ENCODE measurements at regions not wholly inside any gene's neighbourhood (a gene's known extent, or its start where the extent isn't known, plus 50 kb on each side); places are given as distances from the start of the nearest gene placed in this dataset.

DNA sequence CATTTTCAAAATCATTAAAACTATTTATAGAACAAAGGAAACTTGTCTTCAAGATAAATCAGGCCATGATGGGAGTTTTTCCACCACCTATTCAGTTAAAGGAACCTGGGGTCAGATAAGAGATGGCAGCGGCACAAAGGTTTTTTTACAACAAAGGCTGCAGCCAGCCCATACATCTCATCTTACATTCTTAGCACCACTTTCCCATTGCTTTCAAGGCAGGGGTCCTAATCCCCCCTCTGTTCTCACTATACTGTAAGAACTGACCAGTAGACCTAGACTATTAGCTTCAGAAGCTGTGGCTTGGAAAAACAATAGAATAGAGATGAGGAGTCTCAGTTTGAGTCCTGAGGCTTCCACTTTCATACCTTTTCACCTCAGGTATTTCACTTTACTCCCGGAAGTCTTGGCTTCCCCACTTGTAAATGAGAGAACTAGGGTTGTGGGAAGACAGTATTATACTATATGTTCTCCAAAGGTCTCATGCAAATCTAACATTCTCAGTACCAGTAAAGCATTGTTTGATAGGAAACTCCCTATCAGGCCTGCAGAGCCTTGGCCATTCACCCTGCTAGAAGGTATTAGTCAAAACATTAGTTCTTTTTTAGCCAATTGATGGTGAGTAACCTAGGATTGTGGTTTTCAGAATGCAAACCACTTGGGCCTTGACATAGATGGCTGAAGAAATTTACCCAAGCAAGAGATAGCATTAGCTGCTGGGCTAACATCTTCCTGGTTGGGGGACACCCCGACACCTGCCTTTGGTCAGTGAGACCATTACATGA, 182.9 kb upstream of the PBDC1 start:
- H3K27me3 ChIP-seq (ENCODE audit: control insufficient read depth, insufficient read depth, low read length) = no peaks in the 10 kb centered on the region
- H3K36me3 ChIP-seq (ENCODE audit: control insufficient read depth, insufficient read depth, low read length) = no peaks in the 10 kb centered on the region
- no peaks in the 10 kb centered on the region for H3K4me1 ChIP-seq (ENCODE audit: control insufficient read depth, insufficient read depth, low read length)
- no peak for DNase-seq
- H3K9me3 ChIP-seq (ENCODE audit: control insufficient read depth, low read depth, low read length) = no peaks in the 10 kb centered on the region
- WGBS (ENCODE audit: insufficient coverage, low lambda C conversion rate) = no CpG with 5 or more reads among the region's 3 CpGs
- H3K4me3 ChIP-seq (ENCODE audit: low read length) = no peak overlapping the region
- no peak overlapping the region for H3K27ac ChIP-seq (ENCODE audit: low read length)

DNA sequence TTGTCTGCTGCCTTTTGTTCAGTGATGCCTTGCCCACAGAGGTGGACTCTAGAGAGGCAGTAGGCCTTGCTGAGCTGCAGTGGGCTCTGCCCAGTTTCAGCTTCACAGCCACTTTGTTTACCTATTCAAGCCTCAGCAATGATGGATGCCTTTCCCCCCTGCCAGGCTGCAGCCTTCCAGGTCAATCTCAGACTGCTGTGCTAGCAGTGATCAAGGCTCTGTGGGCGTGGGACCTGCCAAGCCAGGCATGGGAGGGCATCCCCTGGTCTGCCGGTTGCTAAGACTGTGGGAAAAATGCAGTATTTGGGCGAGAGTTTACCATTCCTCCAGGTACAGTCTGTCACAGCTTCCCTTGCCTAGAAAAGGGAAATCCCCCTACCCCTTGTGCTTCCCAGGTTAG, 175.2 kb upstream of the PBDC1 start:
- Histone ChIP-seq H3K4me1 (ENCODE audit: control insufficient read depth, insufficient read depth, low read length) (no peaks in the 10 kb centered on the region), H3K4me3 (ENCODE audit: low read length) (no peak overlapping the region), H3K27ac (ENCODE audit: low read length) (no peak overlapping the region), H3K36me3 (ENCODE audit: control insufficient read depth, insufficient read depth, low read length) (no peaks in the 10 kb centered on the region), H3K27me3 (ENCODE audit: control insufficient read depth, insufficient read depth, low read length) (no peaks in the 10 kb centered on the region), H3K9me3 (ENCODE audit: control insufficient read depth, low read depth, low read length) (no peaks in the 10 kb centered on the region)
- DNase-seq = no peak
- WGBS (ENCODE audit: insufficient coverage, low lambda C conversion rate) = no CpG with 5 or more reads among the region's 3 CpGs

- Histone ChIP-seq H3K27ac (ENCODE audit: low read length) (no peak overlapping the region), H3K4me1 (ENCODE audit: control insufficient read depth, insufficient read depth, low read length) (no peaks in the 10 kb centered on the region), H3K4me3 (ENCODE audit: low read length) (no peak overlapping the region), H3K9me3 (ENCODE audit: control insufficient read depth, low read depth, low read length) (no peaks in the 10 kb centered on the region), H3K36me3 (ENCODE audit: control insufficient read depth, insufficient read depth, low read length) (no peaks in the 10 kb centered on the region), H3K27me3 (ENCODE audit: control insufficient read depth, insufficient read depth, low read length) (no peaks in the 10 kb centered on the region)
- no CpG with 5 or more reads among the region's 3 CpGs for whole genome bisulfite sequencing (ENCODE audit: insufficient coverage, low lambda C conversion rate)
- no peak for DNase-seq
These were observed 158.5 kb upstream of the PBDC1 start for GRCh38 chrX:76014321-76014720.

DNA sequence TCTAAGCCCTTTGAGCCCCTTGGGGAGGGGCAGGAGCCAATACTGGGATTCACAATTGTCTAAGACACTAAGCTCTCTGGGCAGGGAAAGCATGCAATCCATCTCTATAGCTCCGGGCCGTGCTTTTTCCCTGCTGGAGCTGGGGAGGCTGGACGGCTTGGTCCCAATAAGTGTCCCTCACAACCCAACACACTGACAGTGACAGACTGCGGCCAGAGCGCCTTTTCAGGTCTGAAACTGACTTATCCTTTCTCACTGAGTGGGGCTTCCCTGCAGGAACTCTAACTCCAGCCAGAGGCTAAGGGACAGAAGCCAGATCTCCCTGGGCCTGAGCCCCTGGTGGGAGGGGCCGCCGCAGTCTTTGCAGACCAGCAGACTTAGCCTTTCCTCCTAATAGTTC, 146.6 kb upstream of the PBDC1 start:
- DNase-seq = no peak
- Histone ChIP-seq H3K9me3 (ENCODE audit: control insufficient read depth, low read depth, low read length) (peaks cover 2% of the 10 kb centered on the region), H3K4me3 (ENCODE audit: low read length) (no peak overlapping the region), H3K36me3 (ENCODE audit: control insufficient read depth, insufficient read depth, low read length) (no peaks in the 10 kb centered on the region), H3K4me1 (ENCODE audit: control insufficient read depth, insufficient read depth, low read length) (no peaks in the 10 kb centered on the region), H3K27me3 (ENCODE audit: control insufficient read depth, insufficient read depth, low read length) (no peaks in the 10 kb centered on the region), H3K27ac (ENCODE audit: low read length) (no peak overlapping the region)
- WGBS (ENCODE audit: insufficient coverage, low lambda C conversion rate) = no CpG with 5 or more reads among the region's 7 CpGs

DNA sequence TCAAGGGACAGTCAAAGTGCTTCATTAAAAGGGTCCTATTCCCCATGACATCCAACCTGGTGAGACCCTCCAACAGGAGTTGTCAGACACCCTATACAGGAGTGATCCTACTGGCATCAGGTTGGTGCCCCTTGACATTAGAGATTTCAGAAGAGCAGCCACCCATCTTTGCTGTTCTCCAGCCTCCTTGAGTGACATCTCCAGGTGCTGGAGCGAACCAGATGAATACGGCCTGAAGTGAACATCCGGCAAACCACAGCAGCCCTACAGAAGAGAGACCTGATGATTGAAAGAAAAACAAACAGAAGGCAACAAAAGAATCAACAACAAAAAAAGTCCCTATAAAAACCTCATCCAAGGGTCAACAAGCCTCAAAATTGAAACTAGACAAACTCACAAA, 146.1 kb upstream of the PBDC1 start:
- no peaks in the 10 kb centered on the region for H3K4me1 ChIP-seq (ENCODE audit: control insufficient read depth, insufficient read depth, low read length)
- DNase-seq = no peak
- H3K27me3 ChIP-seq (ENCODE audit: control insufficient read depth, insufficient read depth, low read length) = no peaks in the 10 kb centered on the region
- H3K36me3 ChIP-seq (ENCODE audit: control insufficient read depth, insufficient read depth, low read length) = no peaks in the 10 kb centered on the region
- no peak overlapping the region for H3K27ac ChIP-seq (ENCODE audit: low read length)
- peaks cover 2% of the 10 kb centered on the region for H3K9me3 ChIP-seq (ENCODE audit: control insufficient read depth, low read depth, low read length)
- WGBS (ENCODE audit: insufficient coverage, low lambda C conversion rate) = no CpG with 5 or more reads among the region's 3 CpGs
- no peak overlapping the region for H3K4me3 ChIP-seq (ENCODE audit: low read length)

DNA sequence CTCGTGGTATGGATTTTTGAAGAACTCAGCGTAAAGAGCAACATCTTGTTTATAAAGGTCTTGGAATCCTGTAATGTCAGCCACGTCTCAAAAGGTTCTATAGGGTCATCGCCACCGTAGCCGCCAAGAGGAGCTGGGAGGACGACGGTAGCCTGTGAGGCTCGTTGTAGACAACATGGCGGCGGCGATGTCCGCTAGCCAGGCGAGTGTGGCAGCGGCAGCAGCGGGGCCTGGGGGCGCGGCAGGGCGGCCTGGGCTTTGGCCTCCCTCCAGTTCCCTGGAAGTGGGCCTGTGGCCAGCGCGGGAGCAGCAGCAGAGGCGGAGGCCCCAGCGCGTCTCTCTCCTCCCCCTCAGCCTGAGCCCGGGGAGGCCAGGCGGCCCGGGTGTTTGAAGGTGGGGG, 143.5 kb upstream of the PBDC1 start:
- peaks cover 2% of the 10 kb centered on the region for H3K9me3 ChIP-seq (ENCODE audit: control insufficient read depth, low read depth, low read length)

DNA sequence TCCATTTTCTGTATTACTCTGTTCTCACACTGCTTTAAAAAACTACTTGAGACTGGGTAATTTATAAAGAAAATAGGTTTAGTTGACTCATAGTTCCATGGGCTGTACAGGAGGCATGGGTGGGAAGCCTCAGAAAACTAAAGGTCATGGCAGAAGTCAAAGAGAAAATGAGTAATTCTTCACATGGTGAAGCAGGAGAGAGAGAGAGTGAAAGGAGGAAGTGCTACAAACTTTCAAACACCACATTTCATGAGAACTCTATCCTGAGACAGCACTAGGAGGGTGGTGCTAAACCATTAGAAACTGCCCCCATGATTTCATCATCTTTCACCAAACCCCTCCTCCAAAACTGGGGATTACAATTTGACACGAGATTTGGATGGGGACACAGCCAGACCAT, 108.0 kb upstream of the PBDC1 start:
- H3K4me1 ChIP-seq (ENCODE audit: control insufficient read depth, insufficient read depth, low read length) = no peaks in the 10 kb centered on the region
- DNase-seq = no peak
- H3K4me3 ChIP-seq (ENCODE audit: low read length) = no peak overlapping the region
- no peaks in the 10 kb centered on the region for H3K9me3 ChIP-seq (ENCODE audit: control insufficient read depth, low read depth, low read length)
- 60% methylated on average over 1 of the region's 1 CpG for WGBS (ENCODE audit: insufficient coverage, low lambda C conversion rate)
- no peaks in the 10 kb centered on the region for H3K27me3 ChIP-seq (ENCODE audit: control insufficient read depth, insufficient read depth, low read length)
- no peak overlapping the region for H3K27ac ChIP-seq (ENCODE audit: low read length)
- H3K36me3 ChIP-seq (ENCODE audit: control insufficient read depth, insufficient read depth, low read length) = no peaks in the 10 kb centered on the region

More for the DNA sequence above, 143.5 kb upstream of the PBDC1 start:
- no peaks in the 10 kb centered on the region for H3K36me3 ChIP-seq (ENCODE audit: control insufficient read depth, insufficient read depth, low read length)
- WGBS (ENCODE audit: insufficient coverage, low lambda C conversion rate) = no CpG with 5 or more reads among the region's 27 CpGs
- no peak overlapping the region for H3K4me3 ChIP-seq (ENCODE audit: low read length)
- no peak overlapping the region for H3K27ac ChIP-seq (ENCODE audit: low read length)
- no peak for DNase-seq
- H3K4me1 ChIP-seq (ENCODE audit: control insufficient read depth, insufficient read depth, low read length) = no peaks in the 10 kb centered on the region
- H3K27me3 ChIP-seq (ENCODE audit: control insufficient read depth, insufficient read depth, low read length) = no peaks in the 10 kb centered on the region

- no peaks in the 10 kb centered on the region for H3K4me1 ChIP-seq (ENCODE audit: control insufficient read depth, insufficient read depth, low read length)
- no peaks in the 10 kb centered on the region for H3K27me3 ChIP-seq (ENCODE audit: control insufficient read depth, insufficient read depth, low read length)
- H3K27ac ChIP-seq (ENCODE audit: low read length) = no peak overlapping the region
- no peak overlapping the region for H3K4me3 ChIP-seq (ENCODE audit: low read length)
- H3K9me3 ChIP-seq (ENCODE audit: control insufficient read depth, low read depth, low read length) = no peaks in the 10 kb centered on the region
- DNase-seq = no peak
- no peaks in the 10 kb centered on the region for H3K36me3 ChIP-seq (ENCODE audit: control insufficient read depth, insufficient read depth, low read length)
These were observed 96.7 kb upstream of the PBDC1 start for GRCh38 chrX:76076124-76076523.

GRCh38 chrX:76109654-76110053, 63.2 kb upstream of the PBDC1 start:
- no peaks in the 10 kb centered on the region for H3K36me3 ChIP-seq (ENCODE audit: control insufficient read depth, insufficient read depth, low read length)
- WGBS (ENCODE audit: insufficient coverage, low lambda C conversion rate) = 50% methylated on average over 1 of the region's 4 CpGs
- H3K27me3 ChIP-seq (ENCODE audit: control insufficient read depth, insufficient read depth, low read length) = no peaks in the 10 kb centered on the region
- H3K27ac ChIP-seq (ENCODE audit: low read length) = no peak overlapping the region
- DNase-seq = no peak
- H3K4me1 ChIP-seq (ENCODE audit: control insufficient read depth, insufficient read depth, low read length) = no peaks in the 10 kb centered on the region
- no peaks in the 10 kb centered on the region for H3K9me3 ChIP-seq (ENCODE audit: control insufficient read depth, low read depth, low read length)
- no peak overlapping the region for H3K4me3 ChIP-seq (ENCODE audit: low read length)

All from large intestine (tissue), 3 donors.